ENCODE measurements at regions not wholly inside any gene's neighbourhood (a gene's known extent, or its start where the extent isn't known, plus 50 kb on each side); places are given as distances from the start of the nearest gene placed in this dataset.

DNA sequence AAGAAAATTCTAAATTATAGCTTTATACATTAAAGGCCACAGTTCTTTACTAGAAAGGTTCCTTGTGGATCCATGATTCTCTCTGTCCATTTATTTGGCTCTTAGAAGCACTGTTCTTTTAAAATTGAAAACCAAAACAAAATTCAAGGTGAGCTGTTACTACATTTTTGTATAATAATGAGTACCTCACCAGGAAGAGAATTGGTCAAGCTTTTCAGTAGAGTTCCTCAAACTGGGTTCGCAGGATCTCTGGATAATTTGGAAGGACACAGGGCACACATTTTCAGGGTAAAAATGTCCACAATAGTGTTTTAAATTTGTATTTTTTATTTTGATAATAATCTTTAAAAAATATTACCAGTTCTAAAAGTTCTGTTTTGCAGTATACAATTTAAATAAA, 93.0 kb downstream of the PPP1R3A start:
- DNase-seq (ENCODE audit: low spot score), result no peak

DNA sequence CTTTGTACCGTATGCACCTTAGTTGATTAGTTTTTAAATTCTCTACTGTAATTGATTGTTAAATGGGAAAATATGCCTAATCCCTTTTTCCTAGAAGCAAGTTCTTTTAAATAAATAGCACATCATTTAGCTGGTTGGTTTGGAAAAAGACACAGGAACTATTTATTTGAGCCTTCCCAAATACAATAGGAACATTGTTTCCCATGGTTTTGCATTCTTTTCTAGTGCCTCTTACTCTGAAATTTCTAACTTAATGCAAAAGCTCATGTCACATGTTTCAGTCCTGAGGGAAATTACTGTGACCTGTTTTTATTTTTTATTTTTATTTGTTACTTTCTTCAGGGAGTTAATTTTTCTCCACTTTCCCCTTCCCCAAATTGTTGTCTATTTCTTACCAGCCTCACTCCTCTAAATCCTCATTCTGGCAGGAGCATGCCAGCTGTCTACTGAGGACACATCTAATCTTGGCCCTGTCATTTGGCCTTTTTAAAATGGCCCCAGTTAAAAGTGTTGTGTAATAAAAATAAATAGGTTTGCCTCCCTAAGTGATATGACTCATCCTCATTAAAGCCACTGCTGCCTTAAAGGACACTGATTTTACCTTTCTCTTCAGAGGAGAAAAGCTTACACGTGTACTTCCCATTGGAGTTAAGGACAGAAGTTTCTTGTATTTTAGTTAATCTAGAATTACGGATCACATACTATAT, 94.5 kb downstream of the PPP1R3A start:
- peak; percentile 25 for DNase-seq (ENCODE audit: low spot score)

DNA sequence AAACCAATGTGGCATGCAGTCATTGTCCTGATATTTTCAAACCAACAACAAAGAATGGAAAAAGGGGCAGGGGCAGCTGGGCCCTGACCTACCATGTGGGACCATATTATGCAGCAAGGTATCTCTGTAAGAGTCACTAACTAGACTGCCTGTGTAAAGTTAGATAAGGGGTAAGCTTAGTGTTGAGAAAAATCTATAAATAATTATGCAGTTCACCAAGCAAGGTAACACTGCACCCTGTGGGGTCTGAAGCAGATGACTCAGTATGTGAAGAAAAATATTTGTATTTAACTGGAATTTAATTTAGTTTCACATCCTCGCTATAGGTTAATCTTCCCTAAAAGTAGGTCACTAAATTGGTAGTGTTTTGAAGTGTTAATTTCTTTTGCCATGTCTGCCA, 99.3 kb downstream of the PPP1R3A start:
- no peak for DNase-seq (ENCODE audit: low spot score)

GRCh38 chr7:113816639-113817038, 102.2 kb downstream of the PPP1R3A start:
- no peak for DNase-seq (ENCODE audit: low spot score)

DNA sequence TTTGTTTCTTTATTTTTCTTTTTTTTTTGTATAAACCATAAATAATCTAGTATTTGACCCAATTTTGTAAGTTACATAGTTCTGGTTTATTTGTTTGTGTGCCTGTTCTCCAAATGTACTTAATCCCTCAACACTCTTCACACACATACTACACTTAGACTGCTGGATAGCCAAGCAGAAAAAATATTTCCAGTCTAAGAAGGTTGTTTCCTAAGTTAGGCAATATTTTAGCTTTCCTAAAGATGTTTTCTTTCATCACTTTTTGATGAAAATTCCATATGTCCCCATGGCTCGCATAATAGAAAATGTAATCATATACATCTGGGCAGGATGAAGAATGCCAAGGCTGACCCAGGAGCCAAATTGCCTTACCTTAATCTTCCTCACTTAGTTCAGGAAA, 105.3 kb downstream of the PPP1R3A start:
- no peak for DNase-seq (ENCODE audit: low spot score)

- DNase-seq (ENCODE audit: low spot score), result no peak
Observed at GRCh38 chr7:113812591-113813255, 106.1 kb downstream of the PPP1R3A start.

DNA sequence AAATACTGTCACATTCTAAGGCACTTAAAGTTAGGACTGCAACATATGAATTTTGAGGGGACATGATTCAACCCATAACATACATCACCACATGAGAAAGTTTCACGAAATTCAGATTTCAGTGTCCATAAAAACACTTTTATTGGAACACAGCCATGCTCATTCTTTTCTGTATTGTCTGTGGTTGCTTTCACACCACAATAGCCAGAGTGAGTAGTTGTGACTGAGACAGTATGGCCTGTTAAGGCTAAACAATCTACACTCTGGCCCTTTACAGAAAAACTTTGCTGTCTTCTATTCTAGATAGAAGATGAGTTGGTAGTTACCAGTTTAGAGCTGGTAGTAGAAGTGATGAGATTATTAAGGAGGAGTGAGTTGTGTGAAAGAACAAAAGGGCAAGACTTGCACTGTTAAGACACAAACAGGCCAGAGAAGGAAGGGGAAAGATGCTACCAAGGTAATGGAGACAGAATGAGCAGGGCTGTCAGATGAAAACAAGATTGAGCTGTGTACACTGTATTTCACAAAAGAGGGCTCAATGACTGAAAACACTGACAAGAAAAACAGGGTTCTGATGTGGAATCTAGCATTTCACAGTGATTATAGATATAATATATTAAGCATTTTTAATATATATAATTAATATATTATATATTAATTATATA, 108.6 kb downstream of the PPP1R3A start:
- DNase-seq (ENCODE audit: low spot score), result no peak

GRCh38 chr7:113809581-113809980, 109.2 kb downstream of the PPP1R3A start:
- no peak for DNase-seq (ENCODE audit: low spot score)

GRCh38 chr7:113806633-113807327, 112.0 kb downstream of the PPP1R3A start:
- DNase-seq (ENCODE audit: low spot score), result no peak

GRCh38 chr7:113805976-113806375, 112.8 kb downstream of the PPP1R3A start:
- no peak for DNase-seq (ENCODE audit: low spot score)

DNA sequence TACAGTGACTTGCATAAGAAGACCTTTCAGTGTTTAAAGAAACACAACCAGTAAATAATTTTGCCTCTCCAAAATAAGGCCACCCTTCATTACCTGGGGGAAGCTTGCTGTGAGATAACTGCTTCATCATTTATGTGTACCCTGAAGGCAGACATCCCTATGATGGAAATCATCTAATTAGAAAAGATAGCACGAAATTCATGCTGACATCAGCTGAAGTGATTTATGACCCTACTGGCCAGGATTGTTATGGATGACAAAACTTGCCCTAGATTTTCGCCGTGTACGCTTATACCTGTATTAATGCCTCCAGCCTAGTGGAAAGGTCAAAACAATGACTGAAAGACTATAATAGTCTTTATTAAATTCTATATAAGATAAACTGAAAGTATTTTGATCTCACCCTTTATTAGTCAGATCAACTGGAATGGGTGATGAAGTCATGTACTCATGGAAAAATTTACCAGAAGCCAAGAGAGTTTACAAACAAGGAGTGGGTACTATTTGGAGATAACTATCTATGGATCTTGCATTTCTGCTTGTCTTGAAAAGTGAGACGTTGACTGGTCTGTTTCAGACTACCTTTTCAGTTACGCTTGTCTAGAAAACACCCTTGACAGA, 114.2 kb downstream of the PPP1R3A start:
- DNase-seq (ENCODE audit: low spot score), result no peak

DNA sequence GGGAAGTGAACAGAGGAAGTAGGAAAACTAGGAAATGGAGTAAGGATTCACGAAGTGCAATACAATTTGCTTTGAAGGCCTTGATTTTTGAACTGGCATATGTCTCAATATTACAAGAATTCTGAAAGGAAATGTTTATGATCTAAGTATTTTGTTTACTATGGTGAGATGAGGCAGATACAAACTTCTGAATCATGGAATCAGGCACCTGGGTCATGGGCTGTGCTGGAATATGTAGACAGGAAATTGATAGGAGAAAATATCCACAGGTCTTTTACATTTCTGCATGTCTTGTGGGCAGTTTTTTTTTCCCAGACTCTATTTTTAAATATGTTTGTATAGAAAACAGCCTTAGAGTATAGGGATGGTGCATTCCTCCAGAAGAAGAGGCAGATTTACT, 117.1 kb downstream of the PPP1R3A start:
- no peak for DNase-seq (ENCODE audit: low spot score)

- DNase-seq (ENCODE audit: low spot score), result no peak
Observed at GRCh38 chr7:113800826-113801225, 118.0 kb downstream of the PPP1R3A start.

DNA sequence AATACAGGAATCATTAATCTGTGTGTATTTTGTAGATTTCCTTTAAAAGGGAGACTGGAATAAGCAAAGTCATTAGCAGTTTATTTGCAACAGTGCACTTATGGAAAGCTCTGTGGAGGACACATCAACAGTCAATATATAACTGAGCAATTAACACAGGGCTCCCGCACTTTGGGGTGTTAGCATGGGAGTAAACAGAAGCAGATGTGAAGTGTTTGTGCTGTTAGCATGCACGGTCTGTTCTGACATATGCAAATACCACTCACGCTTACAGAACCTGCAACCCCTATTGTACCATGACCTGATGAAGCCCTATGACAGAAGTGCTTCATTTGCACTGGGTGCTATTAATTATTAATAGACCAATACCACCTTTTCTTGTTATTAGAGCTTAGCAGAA, 118.9 kb downstream of the PPP1R3A start:
- no peak for DNase-seq (ENCODE audit: low spot score)

DNA sequence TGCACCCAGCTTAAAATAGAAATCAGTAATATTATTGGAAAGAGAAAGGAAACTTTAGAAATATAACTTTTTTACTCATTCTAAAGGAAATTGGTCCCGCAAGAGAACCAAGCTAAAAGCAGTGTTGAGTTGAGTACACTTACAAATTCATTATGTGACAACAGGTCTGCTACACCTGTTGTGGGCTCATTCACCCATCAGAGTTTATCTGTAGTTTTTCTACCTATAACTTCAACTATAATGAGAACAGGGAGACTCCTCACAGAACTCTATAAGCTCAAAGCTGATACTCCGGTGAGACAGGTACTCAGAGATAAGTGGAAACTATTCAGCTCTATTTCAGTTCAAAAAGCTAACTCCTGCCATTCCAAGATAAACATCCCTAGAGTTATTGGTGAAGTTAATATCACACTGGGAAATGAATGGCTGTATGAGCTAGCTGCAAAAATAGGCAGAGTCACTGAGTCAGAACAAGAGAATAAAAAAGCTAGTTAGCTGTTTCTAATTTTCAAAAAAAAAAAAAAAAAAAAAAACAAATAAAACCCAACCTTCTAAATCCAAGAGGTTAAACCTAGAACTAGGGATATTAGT, 121.3 kb downstream of the PPP1R3A start:
- DNase-seq (ENCODE audit: low spot score), result no peak

DNA sequence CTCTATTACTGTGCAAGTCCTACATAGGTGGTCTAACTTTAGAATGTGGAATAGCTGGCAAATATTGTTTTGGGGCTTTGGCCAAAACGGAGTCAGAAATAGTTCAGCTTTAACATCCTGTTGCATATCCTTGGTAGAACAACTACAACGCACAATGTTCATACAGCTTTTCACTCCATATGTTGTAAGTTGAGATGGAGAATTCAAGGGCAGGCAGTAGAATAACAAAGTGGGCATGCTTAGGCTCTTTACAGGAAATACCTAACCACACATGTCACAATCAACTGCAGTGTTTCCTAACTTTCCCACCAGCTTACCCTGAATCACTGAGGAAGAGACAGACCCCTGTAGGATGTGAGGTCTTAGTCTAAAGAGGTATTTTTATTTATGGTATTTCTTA, 122.3 kb downstream of the PPP1R3A start:
- no peak for DNase-seq (ENCODE audit: low spot score)

DNA sequence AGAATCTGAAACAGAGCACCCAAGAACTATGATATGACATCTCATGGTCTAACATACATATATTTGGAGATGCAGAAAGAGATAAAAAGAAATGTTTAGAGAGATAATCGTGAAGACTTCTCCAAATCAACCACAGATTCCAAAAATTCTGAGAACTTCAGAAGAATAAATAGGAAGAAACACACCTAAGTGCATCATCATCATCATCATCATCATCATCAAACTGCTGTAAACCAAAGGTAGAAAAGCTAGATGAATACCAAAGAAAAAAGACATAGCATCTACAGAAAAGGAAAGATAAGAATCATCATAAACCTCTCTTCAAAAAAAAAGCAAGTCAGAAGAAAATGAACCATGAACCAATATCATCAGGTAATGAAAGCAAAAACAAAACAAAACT, 124.2 kb downstream of the PPP1R3A start:
- DNase-seq (ENCODE audit: low spot score), result no peak

DNA sequence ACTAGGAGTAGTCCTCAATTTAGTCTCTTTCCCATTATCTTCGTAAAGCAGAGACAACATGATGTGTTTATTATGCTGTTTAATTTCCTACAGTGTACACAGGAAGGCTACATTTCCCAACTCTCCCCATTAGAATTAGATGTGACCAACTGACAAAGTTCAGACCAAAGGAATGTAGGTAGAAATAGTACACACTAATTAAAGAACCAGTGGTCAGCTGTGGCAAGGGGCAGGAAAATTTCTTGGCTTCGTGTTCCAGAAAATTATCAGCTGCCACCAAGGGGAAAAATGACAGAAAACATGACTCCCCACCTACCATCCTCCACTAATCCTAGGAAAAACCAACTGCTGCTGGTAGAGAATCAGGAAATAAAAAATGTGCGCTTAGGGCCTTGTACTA, 125.6 kb downstream of the PPP1R3A start:
- DNase-seq (ENCODE audit: low spot score), result no peak

GRCh38 chr7:113790025-113790424, 128.8 kb downstream of the PPP1R3A start:
- no peak for DNase-seq (ENCODE audit: low spot score)

DNA sequence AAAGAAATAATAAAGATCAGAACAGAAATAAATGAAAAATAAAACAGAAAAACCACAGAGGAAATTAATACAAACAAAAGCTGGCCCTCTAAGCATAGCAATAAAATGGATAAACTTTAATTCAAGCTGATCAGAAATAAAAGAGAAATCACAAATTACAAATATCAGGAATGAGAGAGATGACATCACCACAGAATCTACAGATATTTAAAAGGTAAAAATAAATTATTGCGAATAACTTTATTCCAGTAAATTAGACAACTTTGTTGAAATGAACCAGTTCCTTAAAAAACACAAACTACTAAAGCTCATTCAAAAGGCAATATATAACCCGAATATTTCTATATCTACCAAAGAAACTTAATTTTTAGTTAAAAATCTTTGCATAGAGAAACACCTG, 131.7 kb downstream of the PPP1R3A start:
- no peak for DNase-seq (ENCODE audit: low spot score)

DNA sequence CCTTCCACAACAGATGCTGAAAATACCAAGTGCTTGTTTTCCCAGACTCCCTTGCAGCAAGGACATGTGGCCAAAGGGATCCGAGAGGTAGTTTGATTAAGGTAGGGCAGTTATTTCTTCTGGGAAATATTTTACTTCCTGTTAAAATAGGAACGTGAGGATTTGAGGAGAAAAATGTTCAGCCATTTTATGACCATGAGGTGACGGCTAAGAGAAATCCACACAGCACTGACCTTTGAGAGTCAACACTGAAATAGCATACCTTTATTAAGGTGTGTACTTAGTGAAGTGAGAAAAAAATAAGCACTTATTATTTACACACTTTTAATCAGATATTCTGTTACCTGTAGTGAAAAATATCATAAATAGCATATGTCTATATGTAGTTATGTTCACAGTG, 133.9 kb downstream of the PPP1R3A start:
- DNase-seq (ENCODE audit: low spot score), result no peak

DNA sequence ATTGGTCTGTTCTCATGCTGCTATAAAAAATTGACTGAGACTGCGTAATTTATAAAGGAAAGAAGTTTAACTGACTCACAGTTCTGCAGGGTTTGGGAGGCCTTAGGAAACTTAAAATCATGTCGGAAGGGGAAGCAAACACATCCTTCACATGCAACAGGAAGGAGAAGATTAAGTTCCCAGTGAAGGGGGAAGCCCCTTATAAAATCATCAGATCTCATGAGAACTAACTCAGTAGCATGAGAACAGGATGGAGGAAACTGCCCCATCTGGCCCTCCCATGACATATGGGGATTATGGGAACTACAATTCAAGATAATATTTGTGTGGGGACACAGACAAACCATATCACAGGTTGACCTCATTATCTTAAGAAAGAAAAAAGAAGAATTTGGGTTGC, 134.5 kb downstream of the PPP1R3A start:
- no peak for DNase-seq (ENCODE audit: low spot score)
